GM21367 (cell line): ENCODE measurements at regions not wholly inside any gene's neighbourhood (a gene's known extent, or its start where the extent isn't known, plus 50 kb on each side); places are given as distances from the start of the nearest gene placed in this dataset.
"Not testable (repeated sequence)": the region's sequence is repeated elsewhere in the genome, so short reads cannot be mapped to it uniquely, and the experiment has no call there.

Source experiments
- ATAC-seq: cut with Tn5 transposase; IDR thresholded peaks from one replicate; pipeline ENCODE4 v1.9.1; 2021; ENCODE audit not compliant: unreplicated experiment

DNA sequence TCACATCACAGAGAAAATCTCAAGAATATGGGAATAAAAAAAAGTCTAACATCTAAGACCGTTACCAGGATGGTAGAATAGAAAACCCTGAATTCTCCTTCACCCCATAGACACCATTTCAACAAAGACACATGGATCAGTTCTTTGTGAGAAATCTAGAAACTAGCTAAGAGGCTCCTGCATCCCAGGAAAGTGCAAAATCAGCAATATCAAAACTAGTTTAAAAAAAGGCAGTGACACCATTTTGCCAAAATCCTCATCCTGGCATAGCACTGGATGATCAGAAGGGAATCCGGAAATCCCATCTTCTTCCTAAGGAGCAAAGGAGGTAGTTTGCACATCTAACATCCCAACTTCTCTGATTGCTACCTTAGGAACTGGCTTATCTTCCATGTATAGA lies 88.9 kb upstream of the MAGEE2 start:
- ATAC-seq = no peak

- no peak for ATAC-seq
Measured at GRCh38 chrX:75883446-75883845, 98.4 kb upstream of the MAGEE2 start.

DNA sequence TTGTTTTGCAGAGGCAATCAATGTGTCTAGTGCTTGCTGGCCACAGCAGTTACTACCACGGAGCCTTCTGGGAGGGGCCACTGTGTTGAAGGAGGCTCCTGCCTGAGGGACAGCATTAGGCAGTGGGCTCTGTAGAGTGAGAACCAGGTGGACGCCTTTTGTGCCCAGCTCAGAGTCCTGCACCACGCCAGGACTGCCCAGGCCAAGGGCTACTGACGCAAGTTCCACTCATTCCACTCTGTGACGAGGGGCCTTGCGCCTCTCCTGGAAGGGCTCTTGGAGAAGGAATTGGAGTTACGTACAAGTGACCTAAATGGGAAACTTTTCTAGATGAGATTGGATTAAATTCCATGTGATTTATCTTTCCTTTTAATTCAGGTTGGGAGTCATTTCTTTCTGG lies 102.8 kb upstream of the MAGEE2 start:
- ATAC-seq = no peak

DNA sequence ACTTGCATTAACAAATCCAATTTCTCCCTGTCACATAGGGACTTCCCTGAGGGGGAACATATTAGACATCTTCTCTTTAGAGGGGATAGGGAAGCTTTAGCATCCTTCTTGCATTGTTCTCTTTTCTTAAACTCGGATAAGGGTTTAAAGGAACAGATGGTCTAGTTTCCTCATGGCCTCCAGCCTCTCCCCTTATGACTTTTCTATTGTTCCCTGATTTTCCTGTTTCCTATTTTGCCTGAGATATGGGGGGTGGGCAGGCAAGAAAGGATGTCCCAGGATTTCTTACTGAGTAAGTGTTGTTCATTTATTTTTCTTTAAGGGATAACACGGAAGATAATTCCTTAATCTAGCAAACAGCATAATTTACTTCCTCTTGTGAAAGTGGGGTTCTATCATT lies 107.7 kb upstream of the MAGEE2 start:
- no peak for ATAC-seq

GRCh38 chrX:75893281-75893680 lies 108.2 kb upstream of the MAGEE2 start:
- ATAC-seq = no peak

- no peak for ATAC-seq
Measured at GRCh38 chrX:75911716-75912115, 126.7 kb upstream of the MAGEE2 start.

DNA sequence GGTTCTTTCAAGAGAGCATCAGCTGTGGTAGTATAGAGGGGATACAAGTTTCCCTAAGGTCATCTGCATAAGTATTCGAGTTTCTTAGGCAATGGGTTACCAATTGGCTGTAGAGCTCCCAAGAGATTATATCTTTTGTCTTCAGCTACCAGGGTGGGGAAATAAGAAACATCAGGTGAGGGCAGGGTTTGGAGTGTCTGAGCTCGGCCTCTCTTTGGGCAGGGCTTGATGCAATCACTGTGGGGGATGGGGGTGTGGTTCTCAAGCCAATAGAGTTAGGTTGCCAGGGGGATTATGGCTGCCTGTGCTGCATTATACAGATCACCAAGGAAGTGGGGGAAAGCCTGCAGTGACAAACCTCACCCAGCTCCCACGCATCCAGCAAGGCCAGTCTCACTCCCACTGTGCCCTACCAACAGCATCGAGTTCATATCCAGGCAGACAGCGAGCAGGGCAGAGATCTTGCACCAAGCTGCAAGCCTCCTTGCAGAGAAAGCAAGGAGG lies 172.1 kb upstream of the MAGEE2 start:
- ATAC-seq = no peak

DNA sequence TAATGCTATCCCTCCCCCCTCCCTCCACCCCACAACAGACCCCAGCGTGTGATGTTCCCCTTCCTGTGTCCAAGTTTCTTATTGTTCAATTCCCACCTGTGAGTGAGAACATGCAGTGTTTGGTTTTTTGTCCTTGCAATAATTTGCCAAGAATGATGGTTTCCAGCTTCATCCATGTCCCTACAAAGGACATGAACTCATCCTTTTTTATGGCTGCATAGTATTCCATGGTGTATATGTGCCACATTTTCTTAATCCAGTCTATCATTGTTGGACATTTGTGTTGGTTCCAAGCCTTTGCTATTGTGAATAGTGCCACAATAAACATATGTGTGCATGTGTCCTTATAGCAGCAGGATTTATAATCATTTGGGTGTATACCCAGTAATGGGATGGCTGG lies 176.3 kb upstream of the MAGEE2 start:
- not testable (repeated sequence) for ATAC-seq

DNA sequence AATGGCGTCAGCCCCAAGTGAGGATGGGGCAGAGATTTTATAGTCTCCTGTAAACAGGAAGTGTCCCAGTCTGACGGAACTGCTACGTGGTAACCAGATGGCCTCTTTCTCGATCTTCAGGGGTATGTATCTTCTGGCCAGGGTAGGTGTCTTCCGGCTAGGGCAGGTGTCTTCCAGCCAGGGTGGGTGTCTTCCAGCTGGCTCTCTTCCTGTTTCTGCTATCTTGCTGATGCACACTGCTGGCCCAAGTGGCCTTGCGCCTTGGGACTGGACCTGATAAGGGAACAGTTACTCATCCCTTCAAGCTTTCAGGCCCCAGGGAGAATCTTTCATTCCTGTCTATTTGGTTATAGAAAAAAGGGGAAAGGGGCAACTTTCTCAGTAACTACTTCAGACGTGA lies 178.7 kb upstream of the MAGEE2 start:
- no peak for ATAC-seq

GRCh38 chrX:75968293-75968692 lies 183.2 kb upstream of the MAGEE2 start:
- ATAC-seq = no peak

GRCh38 chrX:75986976-75987375 lies 185.9 kb upstream of the PBDC1 start:
- no peak for ATAC-seq

GRCh38 chrX:75989806-75990590 lies 182.9 kb upstream of the PBDC1 start:
- ATAC-seq = peak; percentile 55

GRCh38 chrX:75997692-75998091 lies 175.2 kb upstream of the PBDC1 start:
- ATAC-seq = no peak

GRCh38 chrX:76014321-76014720 lies 158.5 kb upstream of the PBDC1 start:
- ATAC-seq = no peak

- ATAC-seq = no peak
Measured at GRCh38 chrX:76026292-76026691, 146.6 kb upstream of the PBDC1 start.

GRCh38 chrX:76026751-76027150 lies 146.1 kb upstream of the PBDC1 start:
- ATAC-seq = no peak

- no peak for ATAC-seq
Measured at GRCh38 chrX:76029385-76029784, 143.5 kb upstream of the PBDC1 start.

DNA sequence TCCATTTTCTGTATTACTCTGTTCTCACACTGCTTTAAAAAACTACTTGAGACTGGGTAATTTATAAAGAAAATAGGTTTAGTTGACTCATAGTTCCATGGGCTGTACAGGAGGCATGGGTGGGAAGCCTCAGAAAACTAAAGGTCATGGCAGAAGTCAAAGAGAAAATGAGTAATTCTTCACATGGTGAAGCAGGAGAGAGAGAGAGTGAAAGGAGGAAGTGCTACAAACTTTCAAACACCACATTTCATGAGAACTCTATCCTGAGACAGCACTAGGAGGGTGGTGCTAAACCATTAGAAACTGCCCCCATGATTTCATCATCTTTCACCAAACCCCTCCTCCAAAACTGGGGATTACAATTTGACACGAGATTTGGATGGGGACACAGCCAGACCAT lies 108.0 kb upstream of the PBDC1 start:
- ATAC-seq = no peak

DNA sequence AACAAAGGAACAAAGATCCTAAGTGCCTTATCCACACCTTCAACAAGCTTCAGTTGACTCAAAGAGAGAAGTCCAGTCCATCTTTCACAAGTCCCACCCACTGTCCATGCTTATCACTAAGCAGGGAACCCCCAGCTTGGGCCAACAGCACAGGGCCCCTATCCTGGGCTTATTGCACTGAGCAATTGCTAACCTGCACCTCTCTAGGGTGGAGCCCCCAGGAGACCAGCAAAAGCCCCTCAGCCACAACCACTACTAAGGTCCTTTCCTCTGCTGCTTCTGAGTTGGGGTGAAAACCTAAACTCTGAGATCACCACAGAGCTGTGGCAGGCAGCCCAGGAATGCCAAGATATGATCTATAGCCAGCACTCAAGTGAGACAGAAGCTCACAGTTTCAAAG lies 96.7 kb upstream of the PBDC1 start:
- ATAC-seq = no peak

DNA sequence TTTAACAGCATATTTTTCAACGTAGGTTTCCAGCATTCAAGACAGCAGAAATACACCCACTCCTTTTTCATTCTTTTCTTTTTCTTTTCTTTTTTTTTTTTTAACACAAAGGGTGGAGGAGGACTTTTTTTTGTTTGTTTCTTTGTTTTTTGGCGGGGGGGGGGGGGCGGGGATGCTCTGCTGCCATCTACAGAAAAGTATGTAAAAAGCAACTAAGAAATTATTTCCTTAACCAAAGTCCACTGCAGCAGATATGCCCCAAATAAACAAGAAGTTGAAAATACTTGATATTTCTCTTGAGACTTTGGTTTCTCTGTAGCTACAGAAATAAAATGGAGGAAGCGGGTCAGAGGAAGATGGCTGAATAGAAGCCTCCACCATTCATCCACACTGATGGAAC lies 63.2 kb upstream of the PBDC1 start:
- no peak for ATAC-seq
